ENCODE measurements at regions not wholly inside any gene's neighbourhood (a gene's known extent, or its start where the extent isn't known, plus 50 kb on each side); places are given as distances from the start of the nearest gene placed in this dataset.
"Not testable (repeated sequence)": the region's sequence is repeated elsewhere in the genome, so short reads cannot be mapped to it uniquely, and the experiment has no call there.

DNA sequence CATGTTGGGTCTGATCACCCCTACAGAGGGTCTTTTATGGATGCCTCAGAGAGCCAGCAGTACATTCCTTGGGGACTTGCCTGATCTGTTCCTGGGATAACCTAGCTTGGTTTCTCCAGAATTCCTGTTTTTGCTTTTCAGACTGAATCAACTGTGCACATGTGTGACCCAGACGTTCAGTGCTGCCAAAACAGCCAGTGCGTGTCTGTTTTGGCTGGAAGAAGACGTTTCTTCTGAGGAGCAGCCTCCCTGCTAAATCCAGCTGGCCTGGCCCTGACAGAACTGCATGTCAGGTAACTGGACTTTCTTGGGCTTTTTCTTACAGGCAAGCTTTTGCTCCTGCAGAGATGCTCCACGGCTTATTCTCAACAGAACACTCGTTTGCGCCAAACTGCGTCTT is 373.3 kb upstream of the USP9Y start:
- no peak for FAIRE-seq
- Histone ChIP-seq H3K9me3 (replicated peaks; ENCODE audit: control insufficient read depth, insufficient read depth, low read length) (no peaks in the 10 kb centered on the region), H3K27ac (ENCODE audit: insufficient read depth, low read depth, low read length) (no peak overlapping the region), H2AFZ (ENCODE audit: low read depth, low read length) (no peak overlapping the region), H3K36me3 (ENCODE audit: control insufficient read depth in 2 of 2, extremely low read depth in 1 of 2, insufficient read depth in 2 of 2, low read length in 2 of 2) (no peaks in the 10 kb centered on the region), H4K20me1 (replicated peaks; ENCODE audit: control insufficient read depth, extremely low read depth, insufficient read depth, low read length) (no peaks in the 10 kb centered on the region), H3K79me2 (ENCODE audit: control insufficient read depth, insufficient read depth, low read length) (no peaks in the 10 kb centered on the region), H3K9me1 (replicated peaks; ENCODE audit: control insufficient read depth, extremely low read depth, insufficient read depth, low read length) (no peaks in the 10 kb centered on the region), H3K9ac (replicated peaks; ENCODE audit: extremely low read depth, insufficient read depth, low read length) (no peak overlapping the region), H3K4me2 (ENCODE audit: insufficient read depth, low read length) (no peak overlapping the region), H3K4me1 (ENCODE audit: control insufficient read depth, extremely low read depth, insufficient read depth, low read length) (no peaks in the 10 kb centered on the region), H3K27me3 (ENCODE audit: control insufficient read depth in 2 of 2, insufficient read depth in 2 of 2, low read length in 2 of 2) (no peaks in the 10 kb centered on the region), H3K4me3 (replicated peaks in 1 of 3; ENCODE audit: insufficient read depth in 1 of 3, low read depth in 1 of 3, low read length in 3 of 3) (no peak overlapping the region)
- intact Hi-C loops (cut with micrococcal nuclease) (no loop called here), dilution Hi-C loops (cut with MboI; ENCODE audit: extremely low pct_ligation_motif_present, low sequenced_read_pairs) (no loop called here)
- no peak for TF ChIP-seq MYC (IDR thresholded peaks at IDR 0.05; ENCODE audit: low read depth, low read length)
- no peak for TF ChIP-seq GATA2 (IDR thresholded peaks at IDR 0.05; ENCODE audit: insufficient read depth, insufficient read length, low read depth, low read length)
- no peak for TF ChIP-seq POLR2A (IDR thresholded peaks at IDR 0.05; ENCODE audit: low read depth, low read length)
- TF ChIP-seq, protein P1, sequence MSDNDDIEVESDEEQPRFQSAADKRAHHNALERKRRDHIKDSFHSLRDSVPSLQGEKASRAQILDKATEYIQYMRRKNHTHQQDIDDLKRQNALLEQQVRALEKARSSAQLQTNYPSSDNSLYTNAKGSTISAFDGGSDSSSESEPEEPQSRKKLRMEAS (IDR thresholded peaks at IDR 0.05; ENCODE audit: insufficient read depth, insufficient read length): no peak
- no peak for TF ChIP-seq EZH2 (IDR thresholded peaks at IDR 0.05; ENCODE audit: borderline replicate concordance, low read depth, low read length, severe bottlenecking)
- TF ChIP-seq CTCF (IDR thresholded peaks at IDR 0.05; ENCODE audit: extremely low read depth in 1 of 2, insufficient read depth in 1 of 2, low read depth in 1 of 2, low read length in 2 of 2): no peak
- TF ChIP-seq FOS (IDR thresholded peaks at IDR 0.05; ENCODE audit: borderline replicate concordance, insufficient read depth, low read length): no peak
- TF ChIP-seq JUN (IDR thresholded peaks at IDR 0.05; ENCODE audit: borderline replicate concordance, insufficient read depth, insufficient read length, low read depth): no peak
- TF ChIP-seq POLR2AphosphoS5 (IDR thresholded peaks at IDR 0.05; ENCODE audit: insufficient read depth, low read depth, low read length): no peak
- ChIA-PET CTCF (no interaction called here), POLR2A (no interaction called here)
- no peak for DNase-seq (ENCODE audit: low read depth, low spot score)
- BruUV-seq (replicated peaks): no TSS peak

DNA sequence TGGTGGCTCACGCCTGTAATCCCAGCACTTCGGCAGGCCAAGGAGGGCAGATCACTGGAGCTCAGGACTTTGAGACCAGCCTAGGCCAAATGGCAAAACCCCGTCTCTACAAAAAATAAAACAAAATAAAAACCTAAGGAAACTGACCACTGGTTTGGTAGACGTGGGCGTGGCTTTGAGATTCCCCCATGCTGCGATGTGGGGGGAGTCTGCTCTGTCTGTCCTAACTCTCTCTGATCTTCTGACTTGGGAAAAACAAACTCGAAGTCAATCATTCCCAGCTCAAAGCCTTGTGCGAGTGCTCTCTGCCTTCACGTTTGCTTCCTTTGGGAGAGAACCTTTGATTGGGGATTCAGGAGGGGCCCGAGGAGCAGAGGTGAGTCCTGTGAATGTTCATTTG is 369.1 kb upstream of the USP9Y start:
- H3K4me2 ChIP-seq (ENCODE audit: insufficient read depth, low read length); H3K9ac ChIP-seq (replicated peaks; ENCODE audit: extremely low read depth, insufficient read depth, low read length); intact Hi-C loops (cut with micrococcal nuclease); FAIRE-seq; H3K27ac ChIP-seq (ENCODE audit: insufficient read depth, low read depth, low read length); BruUV-seq (replicated peaks); H3K4me1 ChIP-seq (ENCODE audit: control insufficient read depth, extremely low read depth, insufficient read depth, low read length); POLR2A ChIA-PET; H3K36me3 ChIP-seq (ENCODE audit: control insufficient read depth in 2 of 2, extremely low read depth in 1 of 2, insufficient read depth in 2 of 2, low read length in 2 of 2); H3K9me1 ChIP-seq (replicated peaks; ENCODE audit: control insufficient read depth, extremely low read depth, insufficient read depth, low read length); H2AFZ ChIP-seq (ENCODE audit: low read depth, low read length); H3K9me3 ChIP-seq (replicated peaks; ENCODE audit: control insufficient read depth, insufficient read depth, low read length); H3K4me3 ChIP-seq (replicated peaks in 1 of 3; ENCODE audit: insufficient read depth in 1 of 3, low read depth in 1 of 3, low read length in 3 of 3); H3K27me3 ChIP-seq (ENCODE audit: control insufficient read depth in 2 of 2, insufficient read depth in 2 of 2, low read length in 2 of 2); dilution Hi-C loops (cut with MboI; ENCODE audit: extremely low pct_ligation_motif_present, low sequenced_read_pairs); H3K79me2 ChIP-seq (ENCODE audit: control insufficient read depth, insufficient read depth, low read length); H4K20me1 ChIP-seq (replicated peaks; ENCODE audit: control insufficient read depth, extremely low read depth, insufficient read depth, low read length); CTCF ChIA-PET: not testable (repeated sequence)
- peak; percentile 7 for DNase-seq (ENCODE audit: low read depth, low spot score)

Data from endothelial cell of umbilical vein (primary cell).